Parathyroid adenoma (tissue), 2 donors: ENCODE measurements at regions not wholly inside any gene's neighbourhood (a gene's known extent, or its start where the extent isn't known, plus 50 kb on each side); places are given as distances from the start of the nearest gene placed in this dataset.

Experiments
- H2AFZ ChIP-seq: fragments of 300-600 bp; sonication (generic); one replicate; pipeline ENCODE4 v1.7.0; 2017; ENCODE audit warnings: antibody characterized with exemption, mild to moderate bottlenecking
- H3K27ac ChIP-seq: fragments of 300-600 bp; sonication (generic); one replicate; pipeline ENCODE4 v1.7.0; 2017
- H3K27me3 ChIP-seq: fragments of 300-600 bp; sonication (generic); one replicate; pipeline ENCODE4 v1.7.0; 2017; ENCODE audit warnings: low read length; ENCODE audit not compliant: control insufficient read depth, insufficient read depth
- H3K36me3 ChIP-seq: fragments of 300-600 bp; sonication (generic); one replicate; pipeline ENCODE4 v1.7.0; 2017; ENCODE audit warnings: low read length; ENCODE audit not compliant: control insufficient read depth, insufficient read depth
- H3K4me1 ChIP-seq: fragments of 300-600 bp; sonication (generic); one replicate; pipeline ENCODE4 v1.7.0; 2017; ENCODE audit warnings: control low read depth
- H3K4me2 ChIP-seq: fragments of 300-600 bp; sonication (generic); one replicate; pipeline ENCODE4 v1.7.0; 2017; ENCODE audit warnings: low read length
- H3K4me3 ChIP-seq: fragments of 300-600 bp; sonication (generic); one replicate; pipeline ENCODE4 v1.7.0; 2017; ENCODE audit warnings: low read depth, low read length
- H3K79me2 ChIP-seq: fragments of 300-600 bp; sonication (generic); one replicate; pipeline ENCODE4 v1.7.0; 2017; ENCODE audit warnings: control low read depth
- H3K9ac ChIP-seq: fragments of 300-600 bp; sonication (generic); one replicate; pipeline ENCODE4 v1.7.0; 2017; ENCODE audit warnings: mild to moderate bottlenecking
- H3K9me3 ChIP-seq: fragments of 300-600 bp; sonication (generic); one replicate; pipeline ENCODE4 v1.7.0; 2017; ENCODE audit warnings: low read length; ENCODE audit not compliant: control insufficient read depth
- TF ChIP-seq, protein P1 (sequence below): fragments of 300-600 bp; sonication (generic); IDR thresholded peaks from one replicate; pipeline ENCODE4 v1.7.0; 2017; ENCODE audit warnings: antibody characterized with exemption, mild to moderate bottlenecking
- donor health status: primary hyperparathyroidism.

DNA sequence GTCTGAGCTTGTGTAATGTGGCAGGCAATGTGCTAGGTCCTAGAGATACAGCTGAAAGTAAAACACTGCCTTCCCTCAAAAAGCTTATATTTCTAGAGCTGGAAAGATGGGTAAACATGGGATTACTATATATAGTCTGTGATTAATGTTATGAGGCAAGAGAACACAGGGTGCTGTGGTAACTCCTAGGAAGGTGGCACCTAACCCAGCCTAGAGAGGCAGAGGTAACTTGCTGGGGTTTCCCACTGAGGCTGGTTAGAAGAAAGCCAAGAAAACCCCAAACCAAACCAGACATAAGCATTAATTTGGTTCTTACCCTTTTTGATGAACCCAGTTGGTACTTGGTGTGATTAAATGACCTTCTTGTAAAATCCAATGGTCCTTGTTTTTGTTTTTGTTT lies 315.0 kb downstream of the PPP1R2C start:
- Histone ChIP-seq H3K4me1 (no peaks in the 10 kb centered on the region), H3K36me3 (no peaks in the 10 kb centered on the region), H2AFZ (no peak overlapping the region), H3K9me3 (no peaks in the 10 kb centered on the region), H3K4me3 (no peak overlapping the region), H3K79me2 (no peaks in the 10 kb centered on the region), H3K9ac (no peak overlapping the region), H3K4me2 (no peak overlapping the region), H3K27me3 (no peaks in the 10 kb centered on the region), H3K27ac (no peak overlapping the region)
- TF ChIP-seq, protein P1, sequence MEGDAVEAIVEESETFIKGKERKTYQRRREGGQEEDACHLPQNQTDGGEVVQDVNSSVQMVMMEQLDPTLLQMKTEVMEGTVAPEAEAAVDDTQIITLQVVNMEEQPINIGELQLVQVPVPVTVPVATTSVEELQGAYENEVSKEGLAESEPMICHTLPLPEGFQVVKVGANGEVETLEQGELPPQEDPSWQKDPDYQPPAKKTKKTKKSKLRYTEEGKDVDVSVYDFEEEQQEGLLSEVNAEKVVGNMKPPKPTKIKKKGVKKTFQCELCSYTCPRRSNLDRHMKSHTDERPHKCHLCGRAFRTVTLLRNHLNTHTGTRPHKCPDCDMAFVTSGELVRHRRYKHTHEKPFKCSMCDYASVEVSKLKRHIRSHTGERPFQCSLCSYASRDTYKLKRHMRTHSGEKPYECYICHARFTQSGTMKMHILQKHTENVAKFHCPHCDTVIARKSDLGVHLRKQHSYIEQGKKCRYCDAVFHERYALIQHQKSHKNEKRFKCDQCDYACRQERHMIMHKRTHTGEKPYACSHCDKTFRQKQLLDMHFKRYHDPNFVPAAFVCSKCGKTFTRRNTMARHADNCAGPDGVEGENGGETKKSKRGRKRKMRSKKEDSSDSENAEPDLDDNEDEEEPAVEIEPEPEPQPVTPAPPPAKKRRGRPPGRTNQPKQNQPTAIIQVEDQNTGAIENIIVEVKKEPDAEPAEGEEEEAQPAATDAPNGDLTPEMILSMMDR = no peak

DNA sequence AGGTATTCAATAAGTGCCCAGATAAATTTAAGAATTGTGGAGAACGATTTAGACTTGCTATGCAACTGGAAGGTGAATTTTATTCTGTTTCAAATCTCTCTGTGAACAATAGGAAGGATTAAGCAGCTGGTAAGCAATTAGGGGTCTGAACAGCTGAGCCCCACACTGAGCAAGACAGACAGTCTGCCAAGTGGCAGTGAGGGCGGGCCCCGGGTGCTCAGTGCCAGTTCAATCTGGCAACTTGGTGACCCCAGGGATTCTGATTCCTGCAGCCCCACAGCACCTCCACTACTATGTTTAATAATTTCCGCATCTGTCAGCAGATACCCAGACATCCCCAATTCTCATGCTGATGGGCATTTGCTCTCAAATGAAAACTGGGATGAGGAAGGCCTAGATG lies 317.3 kb downstream of the PPP1R2C start:
- Histone ChIP-seq H3K27me3 (no peaks in the 10 kb centered on the region), H3K9me3 (no peaks in the 10 kb centered on the region), H3K4me2 (no peak overlapping the region), H2AFZ (no peak overlapping the region), H3K4me1 (no peaks in the 10 kb centered on the region), H3K27ac (no peak overlapping the region), H3K79me2 (no peaks in the 10 kb centered on the region), H3K36me3 (no peaks in the 10 kb centered on the region), H3K9ac (no peak overlapping the region), H3K4me3 (no peak overlapping the region)
- TF ChIP-seq, protein P1 = no peak

DNA sequence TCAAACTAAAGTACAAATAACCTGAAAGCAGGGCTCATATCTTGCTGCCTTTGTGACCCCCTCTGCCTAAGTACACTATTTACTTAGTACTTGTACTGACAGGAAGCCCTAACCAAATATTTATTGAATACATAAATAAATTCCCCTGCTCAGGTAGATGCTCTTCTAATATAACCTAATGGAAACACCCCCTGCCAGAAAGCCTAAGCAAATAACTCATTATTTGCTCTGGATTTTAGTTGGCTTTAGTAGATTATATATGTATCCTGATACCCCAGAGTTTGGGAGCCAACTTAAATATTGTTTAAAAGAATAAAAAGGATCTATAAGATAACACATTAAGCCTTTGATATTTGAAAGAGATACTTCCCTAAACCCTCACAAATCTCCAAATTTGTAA lies 318.2 kb downstream of the PPP1R2C start:
- H3K4me2 ChIP-seq = no peak overlapping the region

DNA sequence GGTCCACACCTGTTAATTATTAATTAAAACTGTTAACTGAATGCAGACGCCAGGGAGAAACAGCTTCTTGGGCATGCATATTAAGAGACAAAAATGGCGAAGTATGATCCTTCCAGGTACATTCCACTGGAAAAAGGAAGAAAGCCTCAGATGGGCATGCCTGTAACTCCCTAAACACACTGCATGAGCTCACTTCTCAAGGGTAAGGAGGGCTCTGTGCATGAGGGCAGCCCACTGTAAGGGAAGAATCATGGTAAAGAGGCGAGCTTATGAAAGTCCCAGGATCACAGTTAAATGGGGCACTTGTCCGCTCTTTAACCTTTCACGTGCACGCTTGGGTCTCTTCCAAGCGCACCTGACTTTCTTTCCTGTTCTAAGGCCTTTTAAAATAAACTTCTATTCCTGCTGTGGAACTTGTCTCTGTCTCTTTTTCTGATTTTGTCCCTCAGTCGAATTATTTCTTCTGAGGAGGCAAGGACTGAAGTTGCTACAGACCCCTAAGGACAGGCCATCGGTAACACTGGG lies 321.7 kb downstream of the PPP1R2C start:
- Histone ChIP-seq H3K4me2 (no peak overlapping the region), H3K36me3 (no peaks in the 10 kb centered on the region), H3K27me3 (no peaks in the 10 kb centered on the region), H3K4me1 (no peaks in the 10 kb centered on the region), H3K79me2 (no peaks in the 10 kb centered on the region), H3K9me3 (no peaks in the 10 kb centered on the region), H2AFZ (no peak overlapping the region), H3K9ac (no peak overlapping the region), H3K27ac (no peak overlapping the region), H3K4me3 (no peak overlapping the region)
- TF ChIP-seq, protein P1 = no peak

More for the DNA sequence above, 318.2 kb downstream of the PPP1R2C start:
- no peak overlapping the region for H3K9ac ChIP-seq
- H3K4me1 ChIP-seq = no peaks in the 10 kb centered on the region
- H3K27me3 ChIP-seq = no peaks in the 10 kb centered on the region
- no peak overlapping the region for H3K4me3 ChIP-seq
- H3K36me3 ChIP-seq = no peaks in the 10 kb centered on the region
- no peak overlapping the region for H3K27ac ChIP-seq
- TF ChIP-seq, protein P1 = no peak
- no peaks in the 10 kb centered on the region for H3K79me2 ChIP-seq
- no peak overlapping the region for H2AFZ ChIP-seq
- no peaks in the 10 kb centered on the region for H3K9me3 ChIP-seq

DNA sequence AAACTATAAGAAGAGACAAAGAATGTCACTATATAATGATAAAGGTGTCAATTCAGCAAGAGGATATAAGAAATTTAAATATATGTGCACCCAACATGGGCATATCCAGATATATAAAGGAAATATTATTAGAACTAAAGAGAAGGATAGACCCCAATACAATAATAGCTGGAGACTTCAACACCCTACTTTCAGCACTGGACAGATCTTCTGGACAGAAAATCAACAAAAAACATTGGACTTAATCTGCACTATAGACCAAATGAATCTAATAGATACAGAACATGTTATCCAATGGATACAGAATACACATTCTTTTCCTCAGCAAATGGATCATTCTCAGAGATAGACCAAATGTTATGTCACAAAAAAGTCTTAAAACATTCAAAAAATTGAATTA lies 327.7 kb downstream of the PPP1R2C start:
- TF ChIP-seq, protein P1 = no peak
- H3K4me1 ChIP-seq = no peaks in the 10 kb centered on the region
- no peak overlapping the region for H3K9ac ChIP-seq
- no peaks in the 10 kb centered on the region for H3K36me3 ChIP-seq
- H3K27me3 ChIP-seq = no peaks in the 10 kb centered on the region
- H3K4me2 ChIP-seq = no peak overlapping the region
- no peak overlapping the region for H3K4me3 ChIP-seq
- no peaks in the 10 kb centered on the region for H3K79me2 ChIP-seq
- H3K9me3 ChIP-seq = no peaks in the 10 kb centered on the region
- no peak overlapping the region for H2AFZ ChIP-seq
- no peak overlapping the region for H3K27ac ChIP-seq
